ENCODE measurements at regions not wholly inside any gene's neighbourhood (a gene's known extent, or its start where the extent isn't known, plus 50 kb on each side); places are given as distances from the start of the nearest gene placed in this dataset.

GRCh38 chr17:79202480-79202879 is 127.9 kb downstream of the ENGASE start:
- DNase-seq (ENCODE audit: low spot score): no peak

GRCh38 chr17:79201536-79202227 is 127.1 kb downstream of the ENGASE start:
- no peak for DNase-seq (ENCODE audit: low spot score)

- no peak for DNase-seq (ENCODE audit: low spot score)
Measured at GRCh38 chr17:79201119-79201518, 126.5 kb downstream of the ENGASE start.

GRCh38 chr17:79196913-79197312 is 122.3 kb downstream of the ENGASE start:
- no peak for DNase-seq (ENCODE audit: low spot score)

- no peak for DNase-seq (ENCODE audit: low spot score)
Measured at GRCh38 chr17:79192503-79193351, 118.1 kb downstream of the ENGASE start.

GRCh38 chr17:79191270-79191934 is 116.8 kb downstream of the ENGASE start:
- no peak for DNase-seq (ENCODE audit: low spot score)

- DNase-seq (ENCODE audit: low spot score): no peak
Measured at GRCh38 chr17:79189305-79189704, 114.7 kb downstream of the ENGASE start.

- no peak for DNase-seq (ENCODE audit: low spot score)
Measured at GRCh38 chr17:79188685-79189084, 114.1 kb downstream of the ENGASE start.

- no peak for DNase-seq (ENCODE audit: low spot score)
Measured at GRCh38 chr17:79188048-79188447, 113.4 kb downstream of the ENGASE start.

GRCh38 chr17:79187186-79187585 is 112.6 kb downstream of the ENGASE start:
- no peak for DNase-seq (ENCODE audit: low spot score)

- no peak for DNase-seq (ENCODE audit: low spot score)
Measured at GRCh38 chr17:79186406-79186805, 111.8 kb downstream of the ENGASE start.

- DNase-seq (ENCODE audit: low spot score): no peak
Measured at GRCh38 chr17:79185671-79186070, 111.0 kb downstream of the ENGASE start.

- no peak for DNase-seq (ENCODE audit: low spot score)
Measured at GRCh38 chr17:79184219-79184618, 109.6 kb downstream of the ENGASE start.

GRCh38 chr17:79183293-79184158 is 108.9 kb downstream of the ENGASE start:
- DNase-seq (ENCODE audit: low spot score): no peak

GRCh38 chr17:79183043-79183292 is 108.3 kb downstream of the ENGASE start:
- DNase-seq (ENCODE audit: low spot score): no peak

- no peak for DNase-seq (ENCODE audit: low spot score)
Measured at GRCh38 chr17:79182176-79183042, 107.8 kb downstream of the ENGASE start.

- DNase-seq (ENCODE audit: low spot score): no peak
Measured at GRCh38 chr17:79180358-79181005, 105.9 kb downstream of the ENGASE start.

- no peak for DNase-seq (ENCODE audit: low spot score)
Measured at GRCh38 chr17:79179334-79179733, 104.7 kb downstream of the ENGASE start.

- no peak for DNase-seq (ENCODE audit: low spot score)
Measured at GRCh38 chr17:79177877-79178276, 103.3 kb downstream of the ENGASE start.

GRCh38 chr17:79176792-79177601 is 102.4 kb downstream of the ENGASE start:
- no peak for DNase-seq (ENCODE audit: low spot score)
